Vagina (tissue), 2 donors: ENCODE measurements at regions not wholly inside any gene's neighbourhood (a gene's known extent, or its start where the extent isn't known, plus 50 kb on each side); places are given as distances from the start of the nearest gene placed in this dataset.
"Not testable (repeated sequence)": the region's sequence is repeated elsewhere in the genome, so short reads cannot be mapped to it uniquely, and the experiment has no call there.

ENCODE experiments used
- DNase-seq, 2 donors: peaks; one replicate each; pipeline ENCODE4 v3.0.0-alpha.2; 2017; ENCODE audit errors: extremely low spot score in 2 of 2
- H3K27ac ChIP-seq: fragments of 200-600 bp; sonication (generic); one replicate; pipeline ENCODE4 v1.5.1; 2019
- H3K27me3 ChIP-seq: fragments of 200-600 bp; sonication (generic); one replicate; pipeline ENCODE4 v1.5.1; 2019
- H3K36me3 ChIP-seq, 2 donors: fragments of 200-600 bp; sonication (generic); one replicate each; pipeline ENCODE4 v1.5.1; 2017 to 2019
- H3K4me1 ChIP-seq: fragments of 200-600 bp; sonication (generic); one replicate; pipeline ENCODE4 v1.5.1; 2019
- H3K4me3 ChIP-seq, 2 donors: fragments of 200-600 bp; sonication (generic); 1 replicate in 1 of 2; 2 replicates in 1 of 2; pipeline ENCODE4 v1.5.1; 2016 to 2019
- H3K9me3 ChIP-seq: fragments of 200-600 bp; sonication (generic); one replicate; pipeline ENCODE4 v1.5.1; 2019
- POLR2A ChIP-seq, 2 donors: fragments of 450-650 bp; IDR thresholded peaks; one replicate each; pipeline ENCODE4 v1.6.1; 2017; ENCODE audit warnings: antibody characterized with exemption in 2 of 2, mild to moderate bottlenecking in 2 of 2, moderate library complexity in 2 of 2
- POLR2AphosphoS5 ChIP-seq, 2 donors: sonication (generic); formaldehyde crosslinking; IDR thresholded peaks; one replicate each; pipeline ENCODE4 v1.9.0; 2017; ENCODE audit warnings: antibody characterized with exemption in 2 of 2, mild to moderate bottlenecking in 2 of 2, low read depth in 1 of 2; ENCODE audit not compliant: insufficient read depth in 1 of 2
- intact Hi-C: fragments of 100-400 bp; cut with DNase I; formaldehyde crosslinking; loops from one replicate; pipeline ENCODE4 v1.15.1; 2023
- TF ChIP-seq, protein P1 (sequence below), 3 experiments: fragments of 450-650 bp in 2 of 3; fragments of 200-600 bp in 1 of 3; sonication (generic) in 1 of 3; IDR thresholded peaks; one replicate each; pipeline ENCODE4 v1.5.1; 2017 to 2019; ENCODE audit warnings: antibody characterized with exemption in 3 of 3, mild to moderate bottlenecking in 2 of 3, moderate library complexity in 2 of 3

DNA sequence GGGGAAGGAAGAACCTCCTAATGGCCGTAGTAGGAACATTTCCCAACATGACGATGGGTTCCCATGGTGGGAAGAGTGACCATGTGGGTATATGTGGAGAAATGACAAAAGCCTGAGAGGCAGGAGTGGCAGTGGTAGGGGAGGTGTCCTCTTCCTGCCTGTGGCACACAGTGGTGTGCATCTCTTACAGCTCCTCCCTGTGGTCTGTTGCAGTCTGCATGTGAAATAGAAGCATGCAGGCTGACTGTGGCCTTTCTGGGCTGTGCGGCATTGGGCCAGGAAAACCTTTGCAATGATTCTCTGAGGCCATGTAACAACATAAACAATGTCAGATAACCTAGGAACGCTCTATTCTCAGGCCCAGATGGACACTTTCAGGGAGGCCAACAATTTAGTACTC is 84.0 kb downstream of the LACC1 start:
- H3K27ac ChIP-seq, result no peak overlapping the region
- H3K4me1 ChIP-seq, result no peaks in the 10 kb centered on the region
- intact Hi-C loops, result no loop called here
- TF ChIP-seq, protein P1, sequence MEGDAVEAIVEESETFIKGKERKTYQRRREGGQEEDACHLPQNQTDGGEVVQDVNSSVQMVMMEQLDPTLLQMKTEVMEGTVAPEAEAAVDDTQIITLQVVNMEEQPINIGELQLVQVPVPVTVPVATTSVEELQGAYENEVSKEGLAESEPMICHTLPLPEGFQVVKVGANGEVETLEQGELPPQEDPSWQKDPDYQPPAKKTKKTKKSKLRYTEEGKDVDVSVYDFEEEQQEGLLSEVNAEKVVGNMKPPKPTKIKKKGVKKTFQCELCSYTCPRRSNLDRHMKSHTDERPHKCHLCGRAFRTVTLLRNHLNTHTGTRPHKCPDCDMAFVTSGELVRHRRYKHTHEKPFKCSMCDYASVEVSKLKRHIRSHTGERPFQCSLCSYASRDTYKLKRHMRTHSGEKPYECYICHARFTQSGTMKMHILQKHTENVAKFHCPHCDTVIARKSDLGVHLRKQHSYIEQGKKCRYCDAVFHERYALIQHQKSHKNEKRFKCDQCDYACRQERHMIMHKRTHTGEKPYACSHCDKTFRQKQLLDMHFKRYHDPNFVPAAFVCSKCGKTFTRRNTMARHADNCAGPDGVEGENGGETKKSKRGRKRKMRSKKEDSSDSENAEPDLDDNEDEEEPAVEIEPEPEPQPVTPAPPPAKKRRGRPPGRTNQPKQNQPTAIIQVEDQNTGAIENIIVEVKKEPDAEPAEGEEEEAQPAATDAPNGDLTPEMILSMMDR (IDR thresholded peaks at IDR 0.05), result no peak
- TF ChIP-seq POLR2A (IDR thresholded peaks at IDR 0.05) (no peak), POLR2AphosphoS5 (IDR thresholded peaks at IDR 0.05; ENCODE audit: insufficient read depth in 1 of 2, low read depth in 1 of 2) (no peak)
- DNase-seq, result no peak
- H3K9me3 ChIP-seq, result no peaks in the 10 kb centered on the region
- H3K4me3 ChIP-seq, result no peak overlapping the region
- no peaks in the 10 kb centered on the region for H3K27me3 ChIP-seq
- H3K36me3 ChIP-seq, result no peaks in the 10 kb centered on the region

DNA sequence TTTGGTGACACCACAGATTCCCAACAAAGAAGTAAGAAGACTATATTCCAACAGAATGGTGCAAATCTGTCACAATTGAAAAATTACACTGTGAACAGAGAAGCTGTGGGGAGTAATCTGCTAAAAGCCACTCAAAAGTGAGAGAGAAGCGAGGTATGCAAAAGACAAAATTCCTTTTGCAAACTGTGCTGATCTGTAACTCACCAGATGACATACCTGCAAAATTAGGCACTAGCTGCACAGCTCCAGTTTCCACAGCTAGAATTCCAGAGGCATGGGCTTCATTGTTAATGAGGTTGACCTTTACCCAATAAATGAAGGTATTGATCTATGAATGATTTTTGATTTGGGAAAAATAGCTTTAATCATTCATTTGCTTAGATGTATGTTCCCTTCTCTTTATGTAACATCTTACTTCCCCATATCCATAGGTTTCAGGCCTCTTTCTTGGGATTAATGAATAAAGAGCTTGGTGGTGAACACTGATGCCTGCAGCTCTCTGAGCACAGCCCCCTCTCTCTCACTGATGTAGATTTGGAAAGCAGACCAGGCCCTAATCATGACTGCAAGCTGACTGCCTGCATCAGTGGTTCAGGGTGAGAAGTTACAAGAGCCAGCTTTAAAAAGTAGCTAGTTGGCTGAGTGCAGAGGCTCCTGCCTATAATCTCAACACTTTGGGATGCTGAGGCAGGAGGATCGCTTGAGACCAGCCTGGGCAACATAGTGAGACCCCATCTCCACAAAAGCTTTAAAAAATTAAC is 85.2 kb downstream of the LACC1 start:
- Histone ChIP-seq H3K27ac (no peak overlapping the region), H3K4me1 (no peaks in the 10 kb centered on the region), H3K27me3 (no peaks in the 10 kb centered on the region), H3K9me3 (no peaks in the 10 kb centered on the region), H3K4me3 (no peak overlapping the region), H3K36me3 (no peaks in the 10 kb centered on the region)
- intact Hi-C loops, result no loop called here
- no peak for TF ChIP-seq POLR2A (IDR thresholded peaks at IDR 0.05)
- TF ChIP-seq, protein P1 (IDR thresholded peaks at IDR 0.05), result no peak
- TF ChIP-seq POLR2AphosphoS5 (IDR thresholded peaks at IDR 0.05; ENCODE audit: insufficient read depth in 1 of 2, low read depth in 1 of 2), result no peak
- DNase-seq, result no peak

DNA sequence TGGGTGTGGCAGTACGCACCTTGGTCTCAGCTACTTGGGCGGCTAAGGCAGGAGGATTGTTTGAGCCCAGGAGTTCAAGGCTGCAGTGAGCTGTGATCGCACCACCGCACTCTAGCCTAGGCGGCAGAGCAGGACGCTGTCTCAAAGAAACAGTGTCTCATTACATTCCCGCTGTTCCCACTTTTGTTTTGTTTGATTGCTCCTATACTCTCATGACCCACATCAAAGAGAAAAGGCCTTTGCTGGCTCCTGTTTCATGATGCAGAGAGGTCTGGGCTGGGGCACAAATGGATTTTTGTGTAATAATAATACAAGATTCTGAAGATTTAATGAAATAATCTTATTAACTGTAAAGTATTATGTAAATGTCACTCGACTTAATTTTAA is 85.7 kb downstream of the LACC1 start:
- Histone ChIP-seq H3K27ac (no peak overlapping the region), H3K4me3 (no peak overlapping the region), H3K27me3 (no peaks in the 10 kb centered on the region), H3K36me3 (no peaks in the 10 kb centered on the region), H3K9me3 (no peaks in the 10 kb centered on the region), H3K4me1 (no peaks in the 10 kb centered on the region)
- no peak for DNase-seq
- TF ChIP-seq, protein P1 (IDR thresholded peaks at IDR 0.05), result no peak
- TF ChIP-seq POLR2AphosphoS5 (IDR thresholded peaks at IDR 0.05; ENCODE audit: insufficient read depth in 1 of 2, low read depth in 1 of 2) (no peak), POLR2A (IDR thresholded peaks at IDR 0.05) (no peak)
- intact Hi-C loops, result no loop called here

DNA sequence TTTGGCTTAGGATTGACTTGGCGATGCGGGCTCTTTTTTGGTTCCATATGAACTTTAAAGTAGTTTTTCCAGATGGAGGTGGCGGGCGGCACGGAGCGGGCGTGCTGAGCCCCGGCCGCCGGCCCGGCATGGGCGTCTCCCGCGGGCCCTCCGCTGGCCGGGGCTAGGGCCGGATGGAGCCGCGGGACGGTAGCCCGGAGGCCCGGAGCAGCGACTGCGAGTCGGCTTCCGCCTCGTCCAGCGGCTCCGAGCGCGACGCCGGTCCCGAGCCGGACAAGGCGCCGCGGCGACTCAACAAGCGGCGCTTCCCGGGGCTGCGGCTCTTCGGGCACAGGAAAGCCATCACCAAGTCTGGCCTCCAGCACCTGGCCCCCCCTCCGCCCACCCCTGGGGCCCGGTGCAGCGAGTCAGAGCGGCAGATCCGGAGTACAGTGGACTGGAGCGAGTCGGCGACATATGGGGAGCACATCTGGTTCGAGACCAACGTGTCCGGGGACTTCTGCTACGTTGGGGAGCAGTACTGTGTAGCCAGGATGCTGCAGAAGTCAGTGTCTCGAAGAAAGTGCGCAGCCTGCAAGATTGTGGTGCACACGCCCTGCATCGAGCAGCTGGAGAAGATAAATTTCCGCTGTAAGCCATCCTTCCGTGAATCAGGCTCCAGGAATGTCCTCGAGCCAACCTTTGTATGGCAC is 88.7 kb downstream of the LACC1 start:
- H3K4me1 ChIP-seq, DNase-seq, H3K36me3 ChIP-seq, H3K27me3 ChIP-seq, H3K27ac ChIP-seq, H3K9me3 ChIP-seq, intact Hi-C loops, H3K4me3 ChIP-seq: not testable (repeated sequence)

DNA sequence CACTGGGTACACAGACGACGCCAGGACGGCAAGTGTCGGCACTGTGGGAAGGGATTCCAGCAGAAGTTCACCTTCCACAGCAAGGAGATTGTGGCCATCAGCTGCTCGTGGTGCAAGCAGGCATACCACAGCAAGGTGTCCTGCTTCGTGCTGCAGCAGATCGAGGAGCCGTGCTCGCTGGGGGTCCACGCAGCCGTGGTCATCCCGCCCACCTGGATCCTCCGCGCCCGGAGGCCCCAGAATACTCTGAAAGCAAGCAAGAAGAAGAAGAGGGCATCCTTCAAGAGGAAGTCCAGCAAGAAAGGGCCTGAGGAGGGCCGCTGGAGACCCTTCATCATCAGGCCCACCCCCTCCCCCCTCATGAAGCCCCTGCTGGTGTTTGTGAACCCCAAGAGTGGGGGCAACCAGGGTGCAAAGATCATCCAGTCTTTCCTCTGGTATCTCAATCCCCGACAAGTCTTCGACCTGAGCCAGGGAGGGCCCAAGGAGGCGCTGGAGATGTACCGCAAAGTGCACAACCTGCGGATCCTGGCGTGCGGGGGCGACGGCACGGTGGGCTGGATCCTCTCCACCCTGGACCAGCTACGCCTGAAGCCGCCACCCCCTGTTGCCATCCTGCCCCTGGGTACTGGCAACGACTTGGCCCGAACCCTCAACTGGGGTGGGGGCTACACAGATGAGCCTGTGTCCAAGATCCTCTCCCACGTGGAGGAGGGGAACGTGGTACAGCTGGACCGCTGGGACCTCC is 89.4 kb downstream of the LACC1 start:
- H3K4me3 ChIP-seq, H3K27ac ChIP-seq, H3K9me3 ChIP-seq, H3K4me1 ChIP-seq, DNase-seq, H3K36me3 ChIP-seq, intact Hi-C loops, H3K27me3 ChIP-seq: not testable (repeated sequence)

DNA sequence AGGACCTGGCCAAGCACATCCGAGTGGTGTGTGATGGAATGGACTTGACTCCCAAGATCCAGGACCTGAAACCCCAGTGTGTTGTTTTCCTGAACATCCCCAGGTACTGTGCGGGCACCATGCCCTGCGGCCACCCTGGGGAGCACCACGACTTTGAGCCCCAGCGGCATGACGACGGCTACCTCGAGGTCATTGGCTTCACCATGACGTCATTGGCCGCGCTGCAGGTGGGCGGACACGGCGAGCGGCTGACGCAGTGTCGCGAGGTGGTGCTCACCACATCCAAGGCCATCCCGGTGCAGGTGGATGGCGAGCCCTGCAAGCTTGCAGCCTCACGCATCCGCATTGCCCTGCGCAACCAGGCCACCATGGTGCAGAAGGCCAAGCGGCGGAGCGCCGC is 90.2 kb downstream of the LACC1 start:
- H3K36me3 ChIP-seq, H3K27me3 ChIP-seq, H3K4me3 ChIP-seq, H3K4me1 ChIP-seq, intact Hi-C loops, DNase-seq, H3K27ac ChIP-seq, H3K9me3 ChIP-seq: not testable (repeated sequence)

DNA sequence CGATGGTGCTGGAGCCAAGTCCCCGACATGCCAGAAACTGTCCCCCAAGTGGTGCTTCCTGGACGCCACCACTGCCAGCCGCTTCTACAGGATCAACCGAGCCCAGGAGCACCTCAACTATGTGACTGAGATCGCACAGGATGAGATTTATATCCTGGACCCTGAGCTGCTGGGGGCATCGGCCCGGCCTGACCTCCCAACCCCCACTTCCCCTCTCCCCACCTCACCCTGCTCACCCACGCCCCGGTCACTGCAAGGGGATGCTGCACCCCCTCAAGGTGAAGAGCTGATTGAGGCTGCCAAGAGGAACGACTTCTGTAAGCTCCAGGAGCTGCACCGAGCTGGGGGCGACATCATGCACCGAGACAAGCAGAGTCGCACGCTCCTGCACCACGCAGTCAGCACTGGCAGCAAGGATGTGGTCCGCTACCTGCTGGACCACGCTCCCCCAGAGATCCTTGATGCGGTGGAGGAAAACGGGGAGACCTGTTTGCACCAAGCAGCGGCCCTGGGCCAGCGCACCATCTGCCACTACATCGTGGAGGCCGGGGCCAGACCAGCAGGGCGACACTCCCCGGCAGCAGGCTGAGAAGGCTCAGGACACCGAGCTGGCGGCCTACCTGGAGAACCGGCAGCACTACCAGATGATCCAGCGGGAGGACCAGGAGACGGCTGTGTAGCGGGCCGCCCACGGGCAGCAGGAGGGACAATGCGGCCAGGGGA is 91.0 kb downstream of the LACC1 start:
- H3K4me1 ChIP-seq, H3K27me3 ChIP-seq, H3K27ac ChIP-seq, H3K36me3 ChIP-seq, H3K9me3 ChIP-seq, H3K4me3 ChIP-seq, intact Hi-C loops, DNase-seq: not testable (repeated sequence)

DNA sequence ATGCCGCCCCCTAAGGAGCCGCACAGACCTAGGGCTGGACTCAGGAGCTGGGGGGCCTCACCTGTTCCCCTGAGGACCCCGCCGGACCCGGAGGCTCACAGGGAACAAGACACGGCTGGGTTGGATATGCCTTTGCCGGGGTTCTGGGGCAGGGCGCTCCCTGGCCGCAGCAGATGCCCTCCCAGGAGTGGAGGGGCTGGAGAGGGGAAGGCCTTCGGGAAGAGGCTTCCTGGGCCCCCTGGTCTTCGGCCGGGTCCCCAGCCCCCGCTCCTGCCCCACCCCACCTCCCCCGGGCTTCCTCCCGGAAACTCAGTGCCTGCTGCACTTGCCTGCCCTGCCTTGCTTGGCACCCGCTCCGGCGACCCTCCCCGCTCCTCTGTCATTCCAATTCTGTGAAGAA is 91.6 kb downstream of the LACC1 start:
- H3K9me3 ChIP-seq, H3K27ac ChIP-seq, H3K4me3 ChIP-seq, H3K27me3 ChIP-seq, H3K36me3 ChIP-seq, DNase-seq, H3K4me1 ChIP-seq, intact Hi-C loops: not testable (repeated sequence)
